Stimulated activated CD4-positive, alpha-beta T cell treated with anti-CD3 and anti-CD28 coated beads, TNF-alpha, amount 100 ng/mL, for 48 hours (primary cell): ENCODE measurements at regions not wholly inside any gene's neighbourhood (a gene's known extent, or its start where the extent isn't known, plus 50 kb on each side); places are given as distances from the start of the nearest gene placed in this dataset.
A peak's percentile ranks its signal among the peaks of the same experiment; 100 is the strongest.

Experiments
- DNase-seq, 3 donors: peaks; one replicate each; pipeline ENCODE4 v3.0.0-alpha.2; 2020; ENCODE audit warnings: low read depth in 3 of 3

DNA sequence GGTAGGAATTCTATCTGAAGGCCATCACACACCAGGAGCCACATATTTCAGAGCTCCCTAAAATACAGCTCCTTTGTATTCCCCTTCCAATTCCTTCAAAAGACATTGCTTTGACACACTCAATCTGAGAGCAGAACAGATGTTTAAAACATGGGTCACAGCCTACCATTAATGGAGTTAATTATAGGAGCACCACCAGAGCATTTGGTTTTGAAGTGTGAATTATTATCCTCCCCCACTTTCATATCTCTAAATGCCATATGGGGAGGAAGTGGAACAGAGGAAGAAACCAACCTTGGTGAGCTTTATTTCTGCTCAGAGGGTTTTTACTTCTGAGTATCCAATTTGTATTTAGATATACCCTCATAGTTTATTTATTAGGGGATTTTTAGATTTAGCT lies 50.7 kb upstream of the TNFRSF21 start:
- no peak for DNase-seq

- DNase-seq, result no peak
Measured at GRCh38 chr6:47362857-47363461, 53.3 kb upstream of the TNFRSF21 start.

GRCh38 chr6:47363736-47364135 lies 54.0 kb upstream of the TNFRSF21 start:
- DNase-seq, result no peak

- DNase-seq, result no peak
Measured at GRCh38 chr6:47366335-47366890, 56.7 kb upstream of the TNFRSF21 start.

- DNase-seq, result no peak
Measured at GRCh38 chr6:47371139-47371869, 61.6 kb upstream of the TNFRSF21 start.

- DNase-seq, result no peak
Measured at GRCh38 chr6:47371870-47372255, 62.2 kb upstream of the TNFRSF21 start.

- DNase-seq, result no peak
Measured at GRCh38 chr6:47372318-47372717, 62.6 kb upstream of the TNFRSF21 start.

- DNase-seq, result no peak
Measured at GRCh38 chr6:47375426-47375825, 65.7 kb upstream of the TNFRSF21 start.

GRCh38 chr6:47376930-47377329 lies 67.2 kb upstream of the TNFRSF21 start:
- DNase-seq, result peak in 1 of 3 donors; percentile 1

- DNase-seq, result no peak
Measured at GRCh38 chr6:47377971-47378370, 68.3 kb upstream of the TNFRSF21 start.

- DNase-seq, result no peak
Measured at GRCh38 chr6:47379328-47379727, 69.6 kb upstream of the TNFRSF21 start.

DNA sequence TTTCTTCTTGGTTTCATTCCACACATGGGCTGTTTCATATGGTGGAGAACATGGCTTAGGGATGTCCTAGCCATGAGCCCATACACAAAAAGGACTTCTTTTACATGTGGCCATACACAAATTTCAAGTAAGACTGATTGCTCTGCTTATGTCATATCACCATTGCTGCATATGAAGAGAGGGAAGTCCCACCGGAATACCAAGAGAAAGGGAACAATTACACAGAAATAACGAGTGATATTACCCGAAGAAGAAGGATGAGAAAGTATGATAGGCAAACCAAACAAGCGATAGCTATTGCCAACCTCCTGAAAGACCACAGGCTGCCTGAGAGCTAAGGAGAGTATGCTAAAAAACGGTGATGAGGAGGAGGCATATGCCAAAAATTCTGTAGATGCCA lies 70.5 kb upstream of the TNFRSF21 start:
- no peak for DNase-seq

GRCh38 chr6:47381036-47381435 lies 71.3 kb upstream of the TNFRSF21 start:
- DNase-seq, result no peak

- no peak for DNase-seq
Measured at GRCh38 chr6:47383360-47383759, 73.7 kb upstream of the TNFRSF21 start.

- no peak for DNase-seq
Measured at GRCh38 chr6:47391675-47392074, 82.0 kb upstream of the TNFRSF21 start.

DNA sequence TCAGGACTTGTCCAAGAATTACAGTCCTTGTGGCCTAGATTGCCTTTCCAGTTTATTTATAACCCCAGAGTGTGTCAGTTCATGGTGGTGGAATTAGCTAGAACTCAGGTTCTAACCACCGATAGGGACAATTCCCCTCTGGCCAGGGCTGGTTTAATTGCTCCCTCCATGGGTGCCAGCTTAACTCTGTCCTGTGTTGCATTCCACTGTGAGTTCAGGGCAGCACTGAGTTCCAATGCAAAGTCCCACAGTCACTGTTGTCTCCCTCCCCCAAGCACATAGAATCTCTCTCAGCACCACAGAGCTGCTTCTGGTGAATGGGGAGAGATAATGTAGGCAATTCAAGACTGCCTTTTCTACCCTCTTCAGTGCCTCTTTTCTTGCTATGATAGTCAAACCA lies 82.5 kb upstream of the TNFRSF21 start:
- DNase-seq, result no peak

- no peak for DNase-seq
Measured at GRCh38 chr6:47396401-47397069, 81.1 kb upstream of the CD2AP start.

DNA sequence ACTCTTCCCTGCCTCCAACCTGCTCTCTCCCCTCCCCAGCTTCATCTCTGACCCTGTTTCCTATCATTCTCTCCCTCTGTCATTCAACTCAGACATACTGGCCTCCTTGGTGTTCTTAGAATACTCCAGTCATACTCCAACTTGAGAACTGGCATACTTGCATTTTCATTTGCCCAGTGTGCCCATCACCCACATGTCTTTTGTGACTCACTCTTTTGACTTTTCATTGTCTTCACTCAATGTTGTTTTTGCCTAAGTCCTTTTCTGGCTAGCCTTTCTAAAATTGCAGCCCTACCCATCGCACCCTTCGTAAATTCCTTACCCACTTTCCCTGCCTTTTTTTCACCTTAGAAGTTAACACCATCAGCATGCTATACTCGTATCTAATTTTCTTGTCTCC lies 77.0 kb upstream of the CD2AP start:
- DNase-seq, result no peak

DNA sequence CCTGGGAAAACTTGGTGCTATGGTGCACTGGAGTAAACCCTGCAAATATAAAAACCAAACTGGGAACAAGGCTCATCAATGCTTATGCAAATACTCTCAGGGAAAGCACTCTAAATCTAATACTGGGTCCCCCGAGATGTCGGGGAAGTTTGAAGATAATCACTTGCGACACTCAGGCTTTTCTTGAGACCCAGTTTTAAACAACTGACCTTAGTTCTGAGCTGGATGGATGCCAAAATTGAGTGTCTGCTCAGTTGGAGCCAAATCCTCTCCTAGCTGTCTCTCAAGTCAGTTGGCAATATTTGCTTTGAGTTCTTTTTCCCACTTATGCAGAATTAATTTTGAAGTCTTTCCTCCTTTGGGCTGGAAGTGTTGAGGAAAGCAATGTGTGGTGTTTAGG lies 75.5 kb upstream of the CD2AP start:
- no peak for DNase-seq

DNA sequence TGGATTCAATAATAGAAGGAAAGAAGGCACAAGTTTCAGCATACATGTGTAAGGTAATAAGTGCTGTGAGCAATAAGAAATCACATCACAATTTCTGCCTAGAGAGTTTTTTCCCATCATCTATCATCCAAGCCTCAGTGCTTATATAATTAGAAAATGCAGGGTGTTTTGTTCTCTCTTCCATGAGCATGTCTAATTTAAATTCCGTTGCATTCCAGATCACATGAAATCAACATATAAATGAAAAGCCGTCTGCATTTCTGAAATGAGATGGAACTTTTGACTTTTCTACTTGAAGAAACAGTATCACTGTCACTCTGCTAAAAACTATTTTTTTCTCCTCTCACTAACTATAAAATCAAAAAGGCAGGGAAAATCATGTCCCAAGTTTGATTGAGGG lies 74.5 kb upstream of the CD2AP start:
- no peak for DNase-seq

DNA sequence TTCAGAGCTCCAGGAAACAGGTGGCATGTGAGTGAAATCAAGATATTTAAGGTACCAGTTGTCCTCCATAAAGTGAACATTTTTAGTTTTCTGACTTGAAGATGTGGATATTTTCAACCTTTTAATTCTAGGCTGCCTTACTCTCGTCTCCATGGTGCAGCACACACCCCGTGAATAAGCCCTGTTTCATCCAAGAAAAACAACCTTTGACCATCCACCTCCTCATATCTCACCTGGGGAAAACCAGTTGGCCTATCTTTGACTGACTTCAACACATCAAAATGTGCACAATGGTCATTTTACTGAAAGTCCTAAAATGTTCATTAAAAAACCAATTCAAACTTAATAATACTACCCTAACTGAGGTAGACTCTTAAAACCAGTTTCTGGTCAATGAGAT lies 73.8 kb upstream of the CD2AP start:
- DNase-seq, result no peak

DNA sequence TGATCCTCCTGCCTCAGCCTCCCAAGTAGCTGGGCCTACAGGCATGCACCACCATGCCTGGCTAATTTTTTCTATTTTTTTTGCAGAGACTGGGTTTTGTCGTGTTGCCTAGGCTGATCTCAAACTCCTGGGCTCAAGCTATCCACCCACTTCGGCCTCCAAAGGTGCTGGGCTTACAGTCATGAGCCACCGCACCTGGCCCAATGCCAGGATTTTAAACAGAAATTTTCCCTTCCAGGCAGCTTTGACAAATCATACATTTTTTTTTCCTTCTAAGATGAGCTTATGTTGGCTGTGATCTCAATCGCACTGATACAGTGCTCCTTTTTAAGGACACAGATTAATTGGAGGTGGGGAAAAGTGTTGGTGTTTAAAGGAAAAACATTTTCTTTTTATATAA lies 73.2 kb upstream of the CD2AP start:
- DNase-seq, result no peak

DNA sequence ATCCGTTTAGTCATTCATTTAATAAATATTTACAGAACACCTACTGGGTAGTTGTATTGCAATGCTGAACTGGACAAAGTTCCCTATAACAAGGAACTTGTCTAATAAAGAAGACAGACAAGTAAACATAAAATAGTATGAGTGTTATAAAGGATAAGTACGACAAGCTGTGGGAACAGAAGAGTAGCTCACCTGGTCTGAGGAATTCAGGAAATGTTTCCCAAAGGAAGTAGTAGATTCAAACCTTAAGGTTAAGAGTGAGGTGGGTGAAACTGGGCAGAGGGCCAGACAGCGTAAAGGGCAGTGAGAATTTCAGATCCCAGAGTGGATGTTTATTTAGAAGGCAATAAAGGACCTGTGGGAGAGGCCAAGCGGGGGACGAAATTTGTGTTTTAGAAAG lies 72.3 kb upstream of the CD2AP start:
- no peak for DNase-seq
